GF-D8 (cell line): ENCODE measurements at regions not wholly inside any gene's neighbourhood (a gene's known extent, or its start where the extent isn't known, plus 50 kb on each side); places are given as distances from the start of the nearest gene placed in this dataset.
"Not testable (repeated sequence)": the region's sequence is repeated elsewhere in the genome, so short reads cannot be mapped to it uniquely, and the experiment has no call there.

ENCODE experiments used
- DNase-seq: peaks from one replicate; lab custom pipeline; 2025; lab: John Stamatoyannopoulos, UW

- DNase-seq = no peak
These were observed 181.9 kb upstream of the TTC14 start for GRCh38 chr3:180420016-180420415.

- DNase-seq = no peak
These were observed 181.2 kb upstream of the TTC14 start for GRCh38 chr3:180420804-180421203.

GRCh38 chr3:180421221-180421620 lies 180.7 kb upstream of the TTC14 start:
- no peak for DNase-seq

GRCh38 chr3:180421721-180422120 lies 180.2 kb upstream of the TTC14 start:
- no peak for DNase-seq

- not testable (repeated sequence) for DNase-seq
These were observed 177.7 kb upstream of the TTC14 start for GRCh38 chr3:180424305-180424704.

- no peak for DNase-seq
These were observed 171.1 kb upstream of the TTC14 start for GRCh38 chr3:180430896-180431295.

- no peak for DNase-seq
These were observed 168.8 kb upstream of the TTC14 start for GRCh38 chr3:180433152-180433551.

GRCh38 chr3:180447136-180447535 lies 154.8 kb upstream of the TTC14 start:
- no peak for DNase-seq

GRCh38 chr3:180448407-180448806 lies 153.6 kb upstream of the TTC14 start:
- not testable (repeated sequence) for DNase-seq

- DNase-seq = no peak
These were observed 144.7 kb upstream of the TTC14 start for GRCh38 chr3:180457225-180457624.

- DNase-seq = no peak
These were observed 135.5 kb upstream of the TTC14 start for GRCh38 chr3:180466401-180467011.

- DNase-seq = no peak
These were observed 134.8 kb upstream of the TTC14 start for GRCh38 chr3:180467177-180467576.

- DNase-seq = no peak
These were observed 132.8 kb upstream of the TTC14 start for GRCh38 chr3:180469149-180469548.

- no peak for DNase-seq
These were observed 123.3 kb upstream of the TTC14 start for GRCh38 chr3:180478695-180479094.

GRCh38 chr3:180492047-180492446 lies 109.9 kb upstream of the TTC14 start:
- no peak for DNase-seq

- DNase-seq = no peak
These were observed 105.0 kb upstream of the TTC14 start for GRCh38 chr3:180496995-180497394.

GRCh38 chr3:180516368-180516767 lies 85.6 kb upstream of the TTC14 start:
- no peak for DNase-seq

GRCh38 chr3:180523040-180523439 lies 78.9 kb upstream of the TTC14 start:
- no peak for DNase-seq

- DNase-seq = no peak
These were observed 73.1 kb upstream of the TTC14 start for GRCh38 chr3:180528843-180529242.

GRCh38 chr3:180529778-180530177 lies 72.2 kb upstream of the TTC14 start:
- DNase-seq = no peak

- no peak for DNase-seq
These were observed 71.7 kb upstream of the TTC14 start for GRCh38 chr3:180530276-180530675.

- DNase-seq = no peak
These were observed 70.4 kb upstream of the TTC14 start for GRCh38 chr3:180531303-180532278.

- DNase-seq = no peak
These were observed 67.1 kb upstream of the TTC14 start for GRCh38 chr3:180534828-180535227.
